Nucleus accumbens (tissue), 56 donors: ENCODE measurements at regions not wholly inside any gene's neighbourhood (a gene's known extent, or its start where the extent isn't known, plus 50 kb on each side); places are given as distances from the start of the nearest gene placed in this dataset.
"Not testable (repeated sequence)": the region's sequence is repeated elsewhere in the genome, so short reads cannot be mapped to it uniquely, and the experiment has no call there.

Experiments used
- DNase-seq, 56 donors: peaks; one replicate each; lab custom pipeline; 2025; lab: John Stamatoyannopoulos, UW

GRCh38 chr12:73180734-73181133, 908.6 kb downstream of the TRHDE start:
- DNase-seq: no peak

- no peak for DNase-seq
These were observed 909.1 kb downstream of the TRHDE start for GRCh38 chr12:73181244-73181643.

GRCh38 chr12:73185403-73185802, 913.2 kb downstream of the TRHDE start:
- no peak for DNase-seq

- DNase-seq: no peak
These were observed 914.1 kb downstream of the TRHDE start for GRCh38 chr12:73186272-73186671.

GRCh38 chr12:73187765-73188164, 915.6 kb downstream of the TRHDE start:
- no peak for DNase-seq

GRCh38 chr12:73210548-73211204, 938.5 kb downstream of the TRHDE start:
- no peak for DNase-seq

GRCh38 chr12:73220951-73221350, 948.8 kb downstream of the TRHDE start:
- DNase-seq: no peak

- DNase-seq: no peak
These were observed 949.2 kb downstream of the TRHDE start for GRCh38 chr12:73221398-73221797.

- no peak for DNase-seq
These were observed 949.7 kb downstream of the TRHDE start for GRCh38 chr12:73221836-73222235.

- DNase-seq: no peak
These were observed 953.3 kb downstream of the TRHDE start for GRCh38 chr12:73225371-73225937.

- no peak for DNase-seq
These were observed 953.8 kb downstream of the TRHDE start for GRCh38 chr12:73225941-73226340.

GRCh38 chr12:73226593-73226992, 954.4 kb downstream of the TRHDE start:
- DNase-seq: no peak

GRCh38 chr12:73228828-73229227, 956.7 kb downstream of the TRHDE start:
- not testable (repeated sequence) for DNase-seq

- DNase-seq: no peak
These were observed 963.2 kb downstream of the TRHDE start for GRCh38 chr12:73235387-73235786.

GRCh38 chr12:73240110-73240509, 967.9 kb downstream of the TRHDE start:
- DNase-seq: no peak

GRCh38 chr12:73262788-73263381, 990.7 kb downstream of the TRHDE start:
- no peak for DNase-seq

- no peak for DNase-seq
These were observed 994.0 kb downstream of the TRHDE start for GRCh38 chr12:73266206-73266605.

GRCh38 chr12:73274976-73275375, 1002.8 kb downstream of the TRHDE start:
- no peak for DNase-seq

GRCh38 chr12:73277971-73278370, 1005.8 kb downstream of the TRHDE start:
- DNase-seq: no peak

GRCh38 chr12:73301530-73301929, 1029.4 kb downstream of the TRHDE start:
- no peak for DNase-seq

GRCh38 chr12:73307260-73307659, 1035.1 kb downstream of the TRHDE start:
- DNase-seq: no peak

- no peak for DNase-seq
These were observed 1035.9 kb downstream of the TRHDE start for GRCh38 chr12:73308079-73308478.
